ENCODE measurements at regions not wholly inside any gene's neighbourhood (a gene's known extent, or its start where the extent isn't known, plus 50 kb on each side); places are given as distances from the start of the nearest gene placed in this dataset.
"Not testable (repeated sequence)": the region's sequence is repeated elsewhere in the genome, so short reads cannot be mapped to it uniquely, and the experiment has no call there.

GRCh38 chr20:30405585-30405984 lies 851.9 kb upstream of the DEFB115 start:
- not testable (repeated sequence) for H3K4me1 ChIP-seq (ENCODE audit: insufficient read depth, low read length); H3K9ac ChIP-seq (ENCODE audit: low read depth, low read length); H3K9me3 ChIP-seq (ENCODE audit: insufficient read depth, low read depth, low read length); H3K4me3 ChIP-seq (ENCODE audit: low read length); H3K27me3 ChIP-seq (ENCODE audit: insufficient read depth, low read length); H3K27ac ChIP-seq (ENCODE audit: low read depth, low read length); H3K36me3 ChIP-seq (ENCODE audit: insufficient read depth, low read length)
- 92% methylated on average over 12 of the region's 27 CpGs for WGBS

GRCh38 chr20:30406370-30406769 lies 851.1 kb upstream of the DEFB115 start:
- H3K4me1 ChIP-seq (ENCODE audit: insufficient read depth, low read length); H3K36me3 ChIP-seq (ENCODE audit: insufficient read depth, low read length); H3K4me3 ChIP-seq (ENCODE audit: low read length); H3K27ac ChIP-seq (ENCODE audit: low read depth, low read length); H3K27me3 ChIP-seq (ENCODE audit: insufficient read depth, low read length); H3K9ac ChIP-seq (ENCODE audit: low read depth, low read length): not testable (repeated sequence)
- WGBS: 0% methylated on average over 1 of the region's 1 CpG
- H3K9me3 ChIP-seq (ENCODE audit: insufficient read depth, low read depth, low read length): peaks cover 13% of the 10 kb centered on the region

GRCh38 chr20:30412972-30413371 lies 844.5 kb upstream of the DEFB115 start:
- no peaks in the 10 kb centered on the region for H3K36me3 ChIP-seq (ENCODE audit: insufficient read depth, low read length)
- H3K27me3 ChIP-seq (ENCODE audit: insufficient read depth, low read length): no peaks in the 10 kb centered on the region
- no peak overlapping the region for H3K9ac ChIP-seq (ENCODE audit: low read depth, low read length)
- WGBS: 39% methylated on average over 1 of the region's 2 CpGs
- no peak overlapping the region for H3K27ac ChIP-seq (ENCODE audit: low read depth, low read length)
- H3K4me1 ChIP-seq (ENCODE audit: insufficient read depth, low read length): no peaks in the 10 kb centered on the region
- H3K4me3 ChIP-seq (ENCODE audit: low read length): no peak overlapping the region
- peaks cover 14% of the 10 kb centered on the region; the same call in 1 of the 2 replicates for H3K9me3 ChIP-seq (ENCODE audit: insufficient read depth, low read depth, low read length)

GRCh38 chr20:30417387-30417786 lies 840.1 kb upstream of the DEFB115 start:
- not testable (repeated sequence) for H3K4me1 ChIP-seq (ENCODE audit: insufficient read depth, low read length); H3K27me3 ChIP-seq (ENCODE audit: insufficient read depth, low read length); H3K36me3 ChIP-seq (ENCODE audit: insufficient read depth, low read length); H3K4me3 ChIP-seq (ENCODE audit: low read length); H3K9ac ChIP-seq (ENCODE audit: low read depth, low read length); H3K27ac ChIP-seq (ENCODE audit: low read depth, low read length)
- peaks cover 21% of the 10 kb centered on the region for H3K9me3 ChIP-seq (ENCODE audit: insufficient read depth, low read depth, low read length)
- WGBS: 92% methylated on average over 4 of the region's 4 CpGs

GRCh38 chr20:30418378-30418777 lies 839.1 kb upstream of the DEFB115 start:
- WGBS: 94% methylated on average over 4 of the region's 4 CpGs
- H3K9ac ChIP-seq (ENCODE audit: low read depth, low read length); H3K4me3 ChIP-seq (ENCODE audit: low read length); H3K36me3 ChIP-seq (ENCODE audit: insufficient read depth, low read length); H3K27me3 ChIP-seq (ENCODE audit: insufficient read depth, low read length); H3K4me1 ChIP-seq (ENCODE audit: insufficient read depth, low read length); H3K27ac ChIP-seq (ENCODE audit: low read depth, low read length): not testable (repeated sequence)
- H3K9me3 ChIP-seq (ENCODE audit: insufficient read depth, low read depth, low read length): peaks cover 21% of the 10 kb centered on the region

GRCh38 chr20:30419466-30419865 lies 838.0 kb upstream of the DEFB115 start:
- Histone ChIP-seq H3K27me3 (ENCODE audit: insufficient read depth, low read length) (no peaks in the 10 kb centered on the region), H3K36me3 (ENCODE audit: insufficient read depth, low read length) (no peaks in the 10 kb centered on the region), H3K4me3 (ENCODE audit: low read length) (no peak overlapping the region), H3K9me3 (ENCODE audit: insufficient read depth, low read depth, low read length) (peaks cover 23% of the 10 kb centered on the region), H3K9ac (ENCODE audit: low read depth, low read length) (no peak overlapping the region), H3K27ac (ENCODE audit: low read depth, low read length) (no peak overlapping the region), H3K4me1 (ENCODE audit: insufficient read depth, low read length) (peaks cover 7% of the 10 kb centered on the region; the same call in 1 of the 2 replicates)
- WGBS: 86% methylated on average over 2 of the region's 2 CpGs

- H3K4me1 ChIP-seq (ENCODE audit: insufficient read depth, low read length); H3K27ac ChIP-seq (ENCODE audit: low read depth, low read length); H3K27me3 ChIP-seq (ENCODE audit: insufficient read depth, low read length); H3K4me3 ChIP-seq (ENCODE audit: low read length); H3K9ac ChIP-seq (ENCODE audit: low read depth, low read length); H3K36me3 ChIP-seq (ENCODE audit: insufficient read depth, low read length): not testable (repeated sequence)
- WGBS: 66% methylated on average over 7 of the region's 7 CpGs
- peaks cover 28% of the 10 kb centered on the region for H3K9me3 ChIP-seq (ENCODE audit: insufficient read depth, low read depth, low read length)
These were observed 837.5 kb upstream of the DEFB115 start for GRCh38 chr20:30419871-30420420.
